ENCODE measurements at regions not wholly inside any gene's neighbourhood (a gene's known extent, or its start where the extent isn't known, plus 50 kb on each side); places are given as distances from the start of the nearest gene placed in this dataset.

GRCh38 chr4:132384709-132385108 lies 764.4 kb upstream of the PCDH10 start:
- peaks cover 12% of the 10 kb centered on the region for H3K9me3 Mint-ChIP-seq
- no peaks in the 10 kb centered on the region for H3K27me3 Mint-ChIP-seq (ENCODE audit: low read depth)
- DNase-seq (ENCODE audit: low spot score in 2 of 2, unreplicated experiment in 2 of 2): no peak
- H3K4me3 Mint-ChIP-seq: no peak overlapping the region
- no peak overlapping the region for H3K27ac Mint-ChIP-seq
- no peak for TF ChIP-seq CTCF (IDR thresholded peaks at IDR 0.05; ENCODE audit: unreplicated experiment)
- no peaks in the 10 kb centered on the region for H3K36me3 Mint-ChIP-seq
- no peaks in the 10 kb centered on the region for H3K4me1 Mint-ChIP-seq

- H3K4me3 Mint-ChIP-seq: no peak overlapping the region
- no peaks in the 10 kb centered on the region for H3K4me1 Mint-ChIP-seq
- H3K27ac Mint-ChIP-seq: no peak overlapping the region
These were observed 763.0 kb upstream of the PCDH10 start for GRCh38 chr4:132386130-132386529.

DNA sequence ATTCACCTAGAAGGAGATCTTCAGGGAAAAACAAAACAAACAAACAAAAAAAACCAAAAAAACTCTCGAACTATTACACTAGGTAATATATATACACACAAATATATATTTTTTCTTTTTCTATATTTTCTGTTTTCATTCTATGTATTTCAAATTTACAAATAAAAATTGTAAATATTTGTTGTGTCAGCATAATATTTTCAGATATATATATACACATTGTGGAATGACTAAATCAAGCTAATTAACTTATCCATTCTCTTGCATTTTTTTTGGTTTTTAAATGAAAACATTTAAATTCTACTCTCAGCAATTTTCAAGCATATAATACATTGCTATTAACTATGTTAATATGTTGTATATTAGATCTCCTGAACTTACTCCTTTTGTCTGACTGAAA lies 762.0 kb upstream of the PCDH10 start:
- Mint-ChIP-seq H3K27ac (no peak overlapping the region), H3K9me3 (peaks cover 12% of the 10 kb centered on the region), H3K4me3 (no peak overlapping the region), H3K4me1 (no peaks in the 10 kb centered on the region), H3K27me3 (ENCODE audit: low read depth) (no peaks in the 10 kb centered on the region), H3K36me3 (no peaks in the 10 kb centered on the region)
- no peak for DNase-seq (ENCODE audit: low spot score in 2 of 2, unreplicated experiment in 2 of 2)
- TF ChIP-seq CTCF (IDR thresholded peaks at IDR 0.05; ENCODE audit: unreplicated experiment): no peak

More at GRCh38 chr4:132386130-132386529, 763.0 kb upstream of the PCDH10 start:
- Mint-ChIP-seq H3K27me3 (ENCODE audit: low read depth) (no peaks in the 10 kb centered on the region), H3K36me3 (no peaks in the 10 kb centered on the region), H3K9me3 (peaks cover 12% of the 10 kb centered on the region)
- no peak for DNase-seq (ENCODE audit: low spot score in 2 of 2, unreplicated experiment in 2 of 2)
- no peak for TF ChIP-seq CTCF (IDR thresholded peaks at IDR 0.05; ENCODE audit: unreplicated experiment)

GRCh38 chr4:132395561-132395960 lies 753.5 kb upstream of the PCDH10 start:
- H3K4me1 Mint-ChIP-seq: peaks cover 15% of the 10 kb centered on the region
- peaks cover 11% of the 10 kb centered on the region for H3K9me3 Mint-ChIP-seq
- no peak for TF ChIP-seq CTCF (IDR thresholded peaks at IDR 0.05; ENCODE audit: unreplicated experiment)
- H3K4me3 Mint-ChIP-seq: no peak overlapping the region
- DNase-seq (ENCODE audit: low spot score in 2 of 2, unreplicated experiment in 2 of 2): no peak
- no peak overlapping the region for H3K27ac Mint-ChIP-seq
- H3K27me3 Mint-ChIP-seq (ENCODE audit: low read depth): no peaks in the 10 kb centered on the region
- no peaks in the 10 kb centered on the region for H3K36me3 Mint-ChIP-seq

DNA sequence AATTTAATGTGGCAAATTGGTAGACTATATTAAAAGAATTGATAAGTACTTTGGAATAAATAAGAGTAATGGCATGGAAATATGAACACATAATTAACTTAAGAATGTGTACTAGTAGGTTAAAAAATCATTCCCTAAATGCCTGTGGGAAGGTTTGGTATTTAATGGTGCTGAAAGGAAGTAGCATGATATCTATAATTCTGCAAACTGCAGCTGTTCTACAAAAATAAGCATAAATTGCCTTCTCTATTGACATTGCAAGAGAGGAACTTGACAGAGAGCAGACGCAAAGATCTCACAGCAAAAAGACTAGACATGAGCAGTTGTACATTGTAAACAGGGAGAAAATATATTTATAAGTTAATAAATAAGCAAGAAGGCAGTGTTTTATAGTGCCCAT lies 752.5 kb upstream of the PCDH10 start:
- H3K27me3 Mint-ChIP-seq (ENCODE audit: low read depth): no peaks in the 10 kb centered on the region
- H3K4me1 Mint-ChIP-seq: peaks cover 15% of the 10 kb centered on the region
- no peak for TF ChIP-seq CTCF (IDR thresholded peaks at IDR 0.05; ENCODE audit: unreplicated experiment)
- no peak overlapping the region for H3K4me3 Mint-ChIP-seq
- no peak overlapping the region for H3K27ac Mint-ChIP-seq
- no peaks in the 10 kb centered on the region for H3K36me3 Mint-ChIP-seq
- H3K9me3 Mint-ChIP-seq: peaks cover 22% of the 10 kb centered on the region
- no peak for DNase-seq (ENCODE audit: low spot score in 2 of 2, unreplicated experiment in 2 of 2)

GRCh38 chr4:132417220-132417619 lies 731.9 kb upstream of the PCDH10 start:
- no peak for DNase-seq (ENCODE audit: low spot score in 2 of 2, unreplicated experiment in 2 of 2)
- H3K4me3 Mint-ChIP-seq: no peak overlapping the region
- TF ChIP-seq CTCF (IDR thresholded peaks at IDR 0.05; ENCODE audit: unreplicated experiment): no peak
- H3K9me3 Mint-ChIP-seq: peaks cover 54% of the 10 kb centered on the region
- no peaks in the 10 kb centered on the region for H3K27me3 Mint-ChIP-seq (ENCODE audit: low read depth)
- no peaks in the 10 kb centered on the region for H3K4me1 Mint-ChIP-seq
- peaks cover 3% of the 10 kb centered on the region for H3K36me3 Mint-ChIP-seq
- no peak overlapping the region for H3K27ac Mint-ChIP-seq
